KMS-11 (cell line): ENCODE measurements at regions not wholly inside any gene's neighbourhood (a gene's known extent, or its start where the extent isn't known, plus 50 kb on each side); places are given as distances from the start of the nearest gene placed in this dataset.

Experiments used
- H2AFZ ChIP-seq: fragments of 200-600 bp; sonication (generic); 2 replicates; pipeline ENCODE4 v1.6.1; 2016; ENCODE audit warnings: antibody characterized with exemption, mixed run types, low read depth
- H3K27ac ChIP-seq: fragments of 200-600 bp; sonication (generic); 2 replicates; pipeline ENCODE4 v1.6.1; 2016; ENCODE audit warnings: mild to moderate bottlenecking, mixed run types
- H3K27me3 ChIP-seq: fragments of 200-600 bp; sonication (generic); 2 replicates; pipeline ENCODE4 v1.6.1; 2017; ENCODE audit warnings: mild to moderate bottlenecking, low read depth, mixed run types, moderate library complexity; ENCODE audit not compliant: insufficient read depth
- H3K36me3 ChIP-seq: fragments of 200-600 bp; sonication (generic); 2 replicates; pipeline ENCODE4 v1.6.1; 2017; ENCODE audit warnings: mild to moderate bottlenecking, mixed run types; ENCODE audit not compliant: insufficient read depth
- H3K4me1 ChIP-seq: fragments of 200-600 bp; sonication (generic); 2 replicates; pipeline ENCODE4 v1.6.1; 2016; ENCODE audit warnings: mild to moderate bottlenecking, low read depth, mixed run types; ENCODE audit not compliant: poor library complexity, severe bottlenecking
- H3K4me2 ChIP-seq: fragments of 200-600 bp; sonication (generic); 2 replicates; pipeline ENCODE4 v1.7.0; 2016; ENCODE audit warnings: mild to moderate bottlenecking, mixed run types
- H3K4me3 ChIP-seq: fragments of 200-600 bp; sonication (generic); IDR thresholded peaks from 2 replicates; pipeline ENCODE4 v1.6.1; 2017; ENCODE audit warnings: low read depth, low read length, mixed read lengths; ENCODE audit not compliant: insufficient read depth
- H3K79me2 ChIP-seq: fragments of 200-600 bp; sonication (generic); 2 replicates; pipeline ENCODE4 v1.6.1; 2016; ENCODE audit warnings: low read depth, mixed run types; ENCODE audit not compliant: insufficient read depth
- H3K9ac ChIP-seq: fragments of 200-600 bp; sonication (generic); 2 replicates; pipeline ENCODE4 v1.6.1; 2016; ENCODE audit warnings: mild to moderate bottlenecking, mixed run types
- H4K20me1 ChIP-seq: fragments of 200-600 bp; sonication (generic); 2 replicates; pipeline ENCODE4 v1.6.1; 2016; ENCODE audit warnings: mild to moderate bottlenecking, mixed run types; ENCODE audit not compliant: insufficient read depth
- CTCF ChIP-seq: fragments of 200-600 bp; sonication (generic); conservative IDR thresholded peaks from 2 replicates; pipeline ENCODE4 v1.6.1; 2017; ENCODE audit warnings: low read depth, mild to moderate bottlenecking, antibody characterized with exemption, low read length, moderate library complexity, mixed read lengths

- H4K20me1 ChIP-seq: no peaks in the 10 kb centered on the region
- H3K4me3 ChIP-seq: no peak overlapping the region
- H2AFZ ChIP-seq: no peak overlapping the region
- no peaks in the 10 kb centered on the region for H3K36me3 ChIP-seq
- no peak for TF ChIP-seq CTCF
- no peak overlapping the region for H3K4me2 ChIP-seq
- no peaks in the 10 kb centered on the region for H3K27me3 ChIP-seq
- no peak overlapping the region for H3K9ac ChIP-seq
- H3K79me2 ChIP-seq: no peaks in the 10 kb centered on the region
- peaks cover 5% of the 10 kb centered on the region for H3K4me1 ChIP-seq
- no peak overlapping the region for H3K27ac ChIP-seq
Observed at GRCh38 chr5:24407466-24407865, 237.3 kb downstream of the CDH10 start.

- Histone ChIP-seq H3K27me3 (no peaks in the 10 kb centered on the region), H3K4me1 (no peaks in the 10 kb centered on the region), H2AFZ (no peak overlapping the region), H3K4me2 (no peak overlapping the region), H3K9ac (no peak overlapping the region), H4K20me1 (no peaks in the 10 kb centered on the region), H3K36me3 (no peaks in the 10 kb centered on the region), H3K4me3 (no peak overlapping the region), H3K79me2 (no peaks in the 10 kb centered on the region), H3K27ac (no peak overlapping the region)
- TF ChIP-seq CTCF: no peak
Observed at GRCh38 chr5:24428345-24428744, 216.4 kb downstream of the CDH10 start.

DNA sequence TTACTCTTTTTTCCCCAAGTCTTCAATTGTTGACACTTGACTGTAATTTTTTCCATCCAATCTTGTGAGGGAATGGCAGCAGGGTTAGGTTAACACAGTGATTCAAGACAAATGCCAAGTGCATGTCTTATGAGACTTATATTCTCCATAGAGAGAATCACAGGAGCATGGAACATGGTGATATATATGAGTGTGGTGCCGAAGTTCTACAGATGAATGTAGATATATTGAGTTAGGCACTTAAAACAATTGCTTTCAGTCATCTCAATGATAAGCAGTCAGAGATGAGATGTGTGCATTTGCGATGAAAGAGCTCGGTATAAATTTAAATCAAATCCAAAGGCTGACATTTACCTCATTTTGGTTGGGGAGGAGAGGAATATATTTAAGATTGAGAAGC is 211.2 kb downstream of the CDH10 start:
- Histone ChIP-seq H3K4me3 (no peak overlapping the region), H3K27ac (no peak overlapping the region), H4K20me1 (no peaks in the 10 kb centered on the region), H3K79me2 (no peaks in the 10 kb centered on the region), H3K9ac (no peak overlapping the region), H3K36me3 (no peaks in the 10 kb centered on the region), H3K4me1 (no peaks in the 10 kb centered on the region), H2AFZ (no peak overlapping the region), H3K27me3 (no peaks in the 10 kb centered on the region), H3K4me2 (no peak overlapping the region)
- TF ChIP-seq CTCF: no peak
